Transverse colon (tissue), 4 donors: ENCODE measurements at regions not wholly inside any gene's neighbourhood (a gene's known extent, or its start where the extent isn't known, plus 50 kb on each side); places are given as distances from the start of the nearest gene placed in this dataset.

Experiments
- CTCF ChIP-seq, 5 experiments: fragments of 200-600 bp in 3 of 5; fragments of 450-650 bp in 2 of 5; sonication (generic) in 3 of 5; IDR thresholded peaks; 1 replicate in 2 of 5; 2 replicates in 3 of 5; pipeline ENCODE4 v1.5.1; 2016 to 2017; ENCODE audit warnings: antibody characterized with exemption in 5 of 5, inconsistent platforms in 3 of 5, mild to moderate bottlenecking in 2 of 5, moderate library complexity in 1 of 5
- EP300 ChIP-seq: sonication (generic); formaldehyde crosslinking; IDR thresholded peaks from one replicate; pipeline ENCODE4 v1.6.1; 2017; ENCODE audit warnings: antibody characterized with exemption, low read depth
- POLR2A ChIP-seq: fragments of 450-650 bp; IDR thresholded peaks from one replicate; pipeline ENCODE4 v1.6.1; 2016; ENCODE audit warnings: antibody characterized with exemption, mild to moderate bottlenecking, moderate library complexity
- POLR2AphosphoS5 ChIP-seq, 3 donors: sonication (generic); formaldehyde crosslinking; IDR thresholded peaks; one replicate each; pipeline ENCODE4 v1.6.1; 2016; ENCODE audit warnings: antibody characterized with exemption in 3 of 3

DNA sequence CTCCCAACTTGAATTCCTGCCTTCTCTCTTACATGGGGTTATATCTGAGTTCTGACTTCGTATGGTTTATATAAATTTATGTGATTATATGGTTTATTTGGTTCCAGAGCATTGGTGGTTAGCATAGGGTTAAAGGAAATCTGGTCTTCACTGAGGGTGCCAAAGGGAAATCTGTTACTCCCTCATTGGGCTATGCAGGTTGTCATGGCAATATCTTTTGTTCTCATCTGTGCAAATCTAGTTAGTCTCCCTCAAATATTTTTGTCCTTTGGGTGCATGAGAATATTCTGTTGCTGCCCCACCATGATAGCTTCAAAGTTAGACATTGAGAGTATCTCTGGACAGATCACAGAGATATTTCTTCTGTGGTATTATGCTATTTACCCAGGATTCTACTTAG is 71.8 kb upstream of the OTUD4 start:
- TF ChIP-seq POLR2A (no peak), POLR2AphosphoS5 (IDR thresholded peaks at IDR 0.05) (no peak), EP300 (no peak), CTCF (IDR thresholded peaks at IDR 0.05) (no peak)
